Keratinocyte (primary cell): ENCODE measurements at regions not wholly inside any gene's neighbourhood (a gene's known extent, or its start where the extent isn't known, plus 50 kb on each side); places are given as distances from the start of the nearest gene placed in this dataset.

Experiments used
- CTCF ChIP-seq, 3 experiments: IDR thresholded peaks in 1 of 3; conservative IDR thresholded peaks in 1 of 3; optimal IDR thresholded peaks in 1 of 3; 2 replicates in 2 of 3; 3 replicates in 1 of 3; pipeline versions ENCODE3 to v1.5.1; 2011; ENCODE audit warnings: low read length in 3 of 3, mild to moderate bottlenecking in 3 of 3, moderate library complexity in 2 of 3, control low read depth in 1 of 3, inconsistent platforms in 1 of 3; ENCODE audit not compliant: insufficient read depth in 2 of 3; ENCODE audit errors: extremely low read depth in 1 of 3
- EZH2 ChIP-seq: IDR thresholded peaks from one replicate; pipeline ENCODE4 v1.6.1; 2012; ENCODE audit warnings: inconsistent platforms, mild to moderate bottlenecking, low read length, moderate library complexity

GRCh38 chr17:34169496-34169895, 85.6 kb upstream of the CCL2 start:
- TF ChIP-seq CTCF (optimal IDR thresholded peaks at IDR 0.05 in 1 of 3, IDR thresholded peaks at IDR 0.05 in 1 of 3, conservative IDR thresholded peaks at IDR 0.05 in 1 of 3; ENCODE audit: extremely low read depth in 1 of 3, insufficient read depth in 2 of 3, low read length in 3 of 3) = no peak
- no peak for TF ChIP-seq EZH2
